Stomach (tissue), 8 donors: ENCODE measurements at regions not wholly inside any gene's neighbourhood (a gene's known extent, or its start where the extent isn't known, plus 50 kb on each side); places are given as distances from the start of the nearest gene placed in this dataset.

Source experiments
- DNase-seq, 2 donors: peaks; one replicate each; pipeline versions ENCODE4 v3.0.0 to v3.0.0-alpha.2; 2013 to 2019
- H3K27ac ChIP-seq, 5 donors: fragments of 200-600 bp in 4 of 5; sonication (generic) in 4 of 5; one replicate each; pipeline ENCODE4 v1.5.1; 2013 to 2019; ENCODE audit warnings: mild to moderate bottlenecking in 1 of 5, moderate library complexity in 1 of 5
- H3K27me3 ChIP-seq, 3 donors: fragments of 200-600 bp; sonication (generic); one replicate each; pipeline ENCODE4 v1.5.1; 2017 to 2019; ENCODE audit warnings: mixed run types in 1 of 3
- H3K36me3 ChIP-seq, 4 donors: fragments of 200-600 bp; sonication (generic); 1 replicate in 3 of 4; 2 replicates in 1 of 4; pipeline ENCODE4 v1.5.1; 2016 to 2019
- H3K4me1 ChIP-seq, 4 donors: fragments of 200-600 bp; sonication (generic); one replicate each; pipeline ENCODE4 v1.5.1; 2016 to 2019
- H3K4me3 ChIP-seq, 4 donors: fragments of 200-600 bp; sonication (generic) in 3 of 4; one replicate each; pipeline ENCODE4 v1.5.1; 2016 to 2019; ENCODE audit warnings: mild to moderate bottlenecking in 1 of 4
- H3K9me3 ChIP-seq, 4 donors: fragments of 200-600 bp; sonication (generic); one replicate each; pipeline ENCODE4 v1.5.1; 2016 to 2019
- CTCF ChIP-seq, 7 experiments: fragments of 450-650 bp in 4 of 7; fragments of 200-600 bp in 3 of 7; sonication (generic) in 3 of 7; IDR thresholded peaks; one replicate each; pipeline ENCODE4 v1.5.1; 2016 to 2019; ENCODE audit warnings: antibody characterized with exemption in 7 of 7, control low read depth in 2 of 7, mild to moderate bottlenecking in 1 of 7
- EP300 ChIP-seq: sonication (generic); formaldehyde crosslinking; IDR thresholded peaks from one replicate; pipeline ENCODE4 v1.6.1; 2017; ENCODE audit warnings: antibody characterized with exemption
- POLR2A ChIP-seq, 4 donors: fragments of 450-650 bp; IDR thresholded peaks; one replicate each; pipeline ENCODE4 v1.6.1; 2016; ENCODE audit warnings: antibody characterized with exemption in 4 of 4, control low read depth in 2 of 4, mild to moderate bottlenecking in 1 of 4, moderate library complexity in 1 of 4
- POLR2AphosphoS5 ChIP-seq, 3 donors: sonication (generic); formaldehyde crosslinking; IDR thresholded peaks; one replicate each; pipeline ENCODE4 v1.6.1; 2016; ENCODE audit warnings: antibody characterized with exemption in 3 of 3
- WGBS, 5 donors: extraction: QIAGEN DNeasy Blood & Tissue Kit in 3 of 5; methylation state at CpG; one replicate each; pipeline versions ENCODE4 v1.1.5 to v1.1.7; 2013 to 2018; 5-methylcytosine and 5-hydroxymethylcytosine counted together
- intact Hi-C: fragments of 100-400 bp; cut with DNase I; formaldehyde crosslinking; loops from one replicate; pipeline ENCODE4 v1.15.1; 2023; ENCODE audit warnings: low total_unique reads
- donor health status: healthy with polysubstance abuse.
- donor health status: Bipolar disorder and iron deficiency.
- donor health status: healthy.

GRCh38 chr10:53574024-53574423, 801.4 kb upstream of the MBL2 start:
- no peak for DNase-seq
- WGBS, 5 donors = 61 to 96% (median 79%) methylated on average over 3 of the region's 3 CpGs
- Histone ChIP-seq H3K4me1 (no peaks in the 10 kb centered on the region), H3K36me3 (no peaks in the 10 kb centered on the region), H3K27ac (no peak overlapping the region), H3K4me3 (no peak overlapping the region), H3K27me3 (no peaks in the 10 kb centered on the region), H3K9me3 (no peaks in the 10 kb centered on the region)
- intact Hi-C loops = no loop called here
- TF ChIP-seq POLR2AphosphoS5 (IDR thresholded peaks at IDR 0.05) (no peak), EP300 (no peak), CTCF (IDR thresholded peaks at IDR 0.05) (no peak), POLR2A (IDR thresholded peaks at IDR 0.05) (no peak)

DNA sequence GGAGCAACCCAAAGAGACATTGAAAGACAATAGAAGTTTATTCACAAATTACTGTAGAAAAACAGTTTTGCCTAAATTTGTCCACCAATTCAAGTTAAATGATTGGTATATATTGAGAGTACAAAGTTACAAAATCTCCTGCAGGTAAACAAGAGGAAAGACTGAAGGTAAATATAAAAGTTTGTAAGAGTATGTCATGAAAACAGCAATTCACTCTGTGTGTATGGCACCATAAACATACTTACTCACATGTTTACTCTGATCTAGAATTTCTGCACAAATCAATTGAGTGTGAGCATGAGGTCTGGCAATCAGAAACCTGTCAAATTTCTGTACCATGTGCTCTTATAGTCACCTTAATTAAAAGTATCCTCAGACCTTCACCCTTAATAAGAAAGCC, 800.9 kb upstream of the MBL2 start:
- H3K36me3 ChIP-seq = no peaks in the 10 kb centered on the region
- intact Hi-C loops = no loop called here
- TF ChIP-seq POLR2AphosphoS5 (IDR thresholded peaks at IDR 0.05) = no peak
- no peak for TF ChIP-seq EP300
- no peak for TF ChIP-seq CTCF (IDR thresholded peaks at IDR 0.05)
- TF ChIP-seq POLR2A (IDR thresholded peaks at IDR 0.05) = no peak
- H3K9me3 ChIP-seq = no peaks in the 10 kb centered on the region
- H3K4me3 ChIP-seq = no peak overlapping the region
- no peaks in the 10 kb centered on the region for H3K4me1 ChIP-seq
- H3K27ac ChIP-seq = no peak overlapping the region
- H3K27me3 ChIP-seq = no peaks in the 10 kb centered on the region
- DNase-seq = no peak

DNA sequence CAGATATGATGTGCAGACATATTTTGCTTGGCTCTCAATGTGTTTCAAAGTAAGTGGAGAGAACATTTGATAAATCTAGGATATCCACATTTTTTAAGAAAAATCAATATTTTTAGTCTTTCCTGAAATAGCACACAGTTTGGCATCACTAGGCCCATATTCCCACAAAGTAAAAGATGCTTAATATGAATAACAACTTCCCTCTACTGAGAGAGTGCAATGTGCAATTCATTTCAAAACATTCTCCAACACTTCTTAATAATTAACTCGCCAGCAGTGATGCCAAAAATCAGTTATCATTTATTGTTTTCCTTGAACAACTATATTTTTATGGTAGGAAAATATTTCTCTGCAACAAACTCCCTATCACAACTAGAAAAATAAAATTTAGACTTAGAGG, 800.2 kb upstream of the MBL2 start:
- no peak overlapping the region for H3K4me3 ChIP-seq
- H3K36me3 ChIP-seq = no peaks in the 10 kb centered on the region
- TF ChIP-seq EP300 (no peak), POLR2A (IDR thresholded peaks at IDR 0.05) (no peak), CTCF (IDR thresholded peaks at IDR 0.05) (no peak), POLR2AphosphoS5 (IDR thresholded peaks at IDR 0.05) (no peak)
- intact Hi-C loops = no loop called here
- WGBS, 5 donors = 41 to 75% (median 54%) methylated on average over 1 of the region's 1 CpG
- no peak for DNase-seq
- H3K27me3 ChIP-seq = no peaks in the 10 kb centered on the region
- no peaks in the 10 kb centered on the region for H3K4me1 ChIP-seq
- no peaks in the 10 kb centered on the region for H3K9me3 ChIP-seq
- H3K27ac ChIP-seq = no peak overlapping the region

- H3K4me3 ChIP-seq = no peak overlapping the region
- no peak for TF ChIP-seq POLR2AphosphoS5 (IDR thresholded peaks at IDR 0.05)
- TF ChIP-seq CTCF (IDR thresholded peaks at IDR 0.05) = no peak
- TF ChIP-seq EP300 = no peak
- no peak for TF ChIP-seq POLR2A (IDR thresholded peaks at IDR 0.05)
- no peaks in the 10 kb centered on the region for H3K27me3 ChIP-seq
- no peaks in the 10 kb centered on the region for H3K36me3 ChIP-seq
- H3K27ac ChIP-seq = no peak overlapping the region
- H3K9me3 ChIP-seq = no peaks in the 10 kb centered on the region
- intact Hi-C loops = no loop called here
- no peaks in the 10 kb centered on the region for H3K4me1 ChIP-seq
- DNase-seq = no peak
These were observed 797.6 kb upstream of the MBL2 start for GRCh38 chr10:53570221-53570620.

GRCh38 chr10:53569455-53569854, 796.9 kb upstream of the MBL2 start:
- Histone ChIP-seq H3K9me3 (no peaks in the 10 kb centered on the region), H3K4me3 (no peak overlapping the region), H3K27me3 (no peaks in the 10 kb centered on the region), H3K36me3 (no peaks in the 10 kb centered on the region), H3K4me1 (no peaks in the 10 kb centered on the region), H3K27ac (no peak overlapping the region)
- intact Hi-C loops = no loop called here
- TF ChIP-seq POLR2AphosphoS5 (IDR thresholded peaks at IDR 0.05) (no peak), POLR2A (IDR thresholded peaks at IDR 0.05) (no peak), CTCF (IDR thresholded peaks at IDR 0.05) (no peak), EP300 (no peak)
- WGBS, 5 donors = 42 to 80% (median 64%) methylated on average over 3 of the region's 3 CpGs
- no peak for DNase-seq
